ENCODE measurements at regions not wholly inside any gene's neighbourhood (a gene's known extent, or its start where the extent isn't known, plus 50 kb on each side); places are given as distances from the start of the nearest gene placed in this dataset.

- no peak overlapping the region for H3K27ac Mint-ChIP-seq
- H3K4me1 Mint-ChIP-seq: peaks cover 0 to 10% (median 6%) of the 10 kb centered on the region in 3 donors
- Histone ChIP-seq H3K4me3 (ENCODE audit: control insufficient read depth in 1 of 2, extremely low read depth in 1 of 2, low read length in 1 of 2) (no peak overlapping the region), H3K36me3 (ENCODE audit: control insufficient read depth in 2 of 2, extremely low read depth in 1 of 2, insufficient read depth in 1 of 2, low read length in 1 of 2) (no peaks in the 10 kb centered on the region), H3K4me1 (ENCODE audit: control insufficient read depth in 1 of 2, extremely low read depth in 1 of 2, insufficient read depth in 2 of 2, low read length in 2 of 2) (no peaks in the 10 kb centered on the region), H3K9me3 (no peaks in the 10 kb centered on the region), H3K27ac (ENCODE audit: low read length) (no peak overlapping the region), H3K27me3 (replicated peaks in 1 of 2; ENCODE audit: control insufficient read depth in 2 of 2, extremely low read depth in 1 of 2, insufficient read depth in 2 of 2, low read length in 1 of 2) (no peaks in the 10 kb centered on the region)
- ATAC-seq (replicated peaks in 1 of 4) (no peak), DNase-seq (no peak)
- CTCF ChIA-PET: no interaction called here
- H3K4me3 Mint-ChIP-seq: no peak overlapping the region
- no peaks in the 10 kb centered on the region for H3K9me3 Mint-ChIP-seq
- POLR2A ChIA-PET: no interaction called here
- peaks cover under 1 to 15% of the 10 kb centered on the region in 2 donors for H3K27me3 Mint-ChIP-seq
- 80% methylated on average over 3 of the region's 7 CpGs for WGBS (ENCODE audit: insufficient coverage)
- H3K36me3 Mint-ChIP-seq: no peaks in the 10 kb centered on the region
Measured at GRCh38 chr7:22582863-22583622, 83.1 kb upstream of the STEAP1B start.

DNA sequence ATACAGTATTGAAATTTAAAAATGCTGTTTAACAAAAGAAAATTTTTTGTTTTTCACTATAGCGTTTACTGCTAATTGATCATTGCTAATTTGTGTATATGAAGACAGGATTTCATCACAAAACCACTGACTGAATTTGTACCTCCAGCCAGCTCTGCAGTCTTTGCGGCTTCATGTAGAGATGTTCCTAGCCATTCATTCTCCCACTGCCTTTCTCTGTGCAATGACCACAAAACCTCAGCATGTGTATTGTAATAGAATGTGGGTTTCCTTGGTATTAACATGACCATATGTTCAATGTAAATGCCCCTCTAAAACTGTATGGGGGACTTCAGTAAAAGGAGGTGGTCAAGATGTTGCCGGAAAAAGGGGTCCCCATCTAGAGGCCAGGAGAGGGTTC is 81.1 kb upstream of the STEAP1B start:
- Histone ChIP-seq H3K36me3 (ENCODE audit: control insufficient read depth in 2 of 2, extremely low read depth in 1 of 2, insufficient read depth in 1 of 2, low read length in 1 of 2) (no peaks in the 10 kb centered on the region), H3K4me1 (ENCODE audit: control insufficient read depth in 1 of 2, extremely low read depth in 1 of 2, insufficient read depth in 2 of 2, low read length in 2 of 2) (no peaks in the 10 kb centered on the region), H3K4me3 (ENCODE audit: control insufficient read depth in 1 of 2, extremely low read depth in 1 of 2, low read length in 1 of 2) (no peak overlapping the region), H3K27me3 (replicated peaks in 1 of 2; ENCODE audit: control insufficient read depth in 2 of 2, extremely low read depth in 1 of 2, insufficient read depth in 2 of 2, low read length in 1 of 2) (no peaks in the 10 kb centered on the region), H3K27ac (ENCODE audit: low read length) (no peak overlapping the region), H3K9me3 (no peaks in the 10 kb centered on the region)
- ChIA-PET POLR2A (no interaction called here), CTCF (no interaction called here)
- Mint-ChIP-seq H3K9me3 (no peaks in the 10 kb centered on the region), H3K36me3 (no peaks in the 10 kb centered on the region), H3K27ac (no peak overlapping the region), H3K4me3 (no peak overlapping the region), H3K4me1 (no peaks in the 10 kb centered on the region), H3K27me3 (peaks cover 7 to 25% of the 10 kb centered on the region in 2 donors)
- DNase-seq: no peak
- WGBS (ENCODE audit: insufficient coverage): no CpG with 5 or more reads among the region's 3 CpGs
- no peak for ATAC-seq (replicated peaks in 1 of 4)

DNA sequence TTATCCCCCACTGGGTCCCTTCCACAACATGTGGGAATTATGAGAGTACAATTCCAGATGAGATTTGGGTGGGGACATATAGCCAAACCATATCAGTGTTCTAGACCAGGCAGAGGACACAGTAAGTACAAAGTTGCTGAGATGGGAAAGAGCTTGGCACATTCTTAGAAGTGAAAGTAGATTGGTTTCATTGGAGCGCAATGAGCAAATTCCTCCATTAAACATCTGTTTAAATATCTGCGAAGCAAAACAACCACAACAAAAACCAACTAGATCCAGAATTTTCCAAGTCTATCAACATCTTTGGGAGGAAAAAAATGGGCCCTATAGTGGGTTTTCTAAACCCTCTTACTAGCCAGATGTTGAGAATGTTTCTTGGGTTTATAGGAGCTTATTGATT is 80.0 kb upstream of the STEAP1B start:
- no peaks in the 10 kb centered on the region for H3K4me1 Mint-ChIP-seq
- no CpG with 5 or more reads among the region's 2 CpGs for WGBS (ENCODE audit: insufficient coverage)
- H3K4me3 ChIP-seq (ENCODE audit: control insufficient read depth in 1 of 2, extremely low read depth in 1 of 2, low read length in 1 of 2): no peak overlapping the region
- H3K27me3 ChIP-seq (replicated peaks in 1 of 2; ENCODE audit: control insufficient read depth in 2 of 2, extremely low read depth in 1 of 2, insufficient read depth in 2 of 2, low read length in 1 of 2): no peaks in the 10 kb centered on the region
- no peak overlapping the region for H3K27ac Mint-ChIP-seq
- no peaks in the 10 kb centered on the region for H3K9me3 ChIP-seq
- H3K4me1 ChIP-seq (ENCODE audit: control insufficient read depth in 1 of 2, extremely low read depth in 1 of 2, insufficient read depth in 2 of 2, low read length in 2 of 2): no peaks in the 10 kb centered on the region
- POLR2A ChIA-PET: no interaction called here
- no peak overlapping the region for H3K4me3 Mint-ChIP-seq
- ATAC-seq (replicated peaks in 1 of 4) (no peak), DNase-seq (no peak)
- CTCF ChIA-PET: no interaction called here
- no peak overlapping the region for H3K27ac ChIP-seq (ENCODE audit: low read length)
- H3K36me3 ChIP-seq (ENCODE audit: control insufficient read depth in 2 of 2, extremely low read depth in 1 of 2, insufficient read depth in 1 of 2, low read length in 1 of 2): no peaks in the 10 kb centered on the region
- H3K9me3 Mint-ChIP-seq: no peaks in the 10 kb centered on the region
- H3K36me3 Mint-ChIP-seq: no peaks in the 10 kb centered on the region
- peaks cover 7 to 32% of the 10 kb centered on the region in 2 donors for H3K27me3 Mint-ChIP-seq

DNA sequence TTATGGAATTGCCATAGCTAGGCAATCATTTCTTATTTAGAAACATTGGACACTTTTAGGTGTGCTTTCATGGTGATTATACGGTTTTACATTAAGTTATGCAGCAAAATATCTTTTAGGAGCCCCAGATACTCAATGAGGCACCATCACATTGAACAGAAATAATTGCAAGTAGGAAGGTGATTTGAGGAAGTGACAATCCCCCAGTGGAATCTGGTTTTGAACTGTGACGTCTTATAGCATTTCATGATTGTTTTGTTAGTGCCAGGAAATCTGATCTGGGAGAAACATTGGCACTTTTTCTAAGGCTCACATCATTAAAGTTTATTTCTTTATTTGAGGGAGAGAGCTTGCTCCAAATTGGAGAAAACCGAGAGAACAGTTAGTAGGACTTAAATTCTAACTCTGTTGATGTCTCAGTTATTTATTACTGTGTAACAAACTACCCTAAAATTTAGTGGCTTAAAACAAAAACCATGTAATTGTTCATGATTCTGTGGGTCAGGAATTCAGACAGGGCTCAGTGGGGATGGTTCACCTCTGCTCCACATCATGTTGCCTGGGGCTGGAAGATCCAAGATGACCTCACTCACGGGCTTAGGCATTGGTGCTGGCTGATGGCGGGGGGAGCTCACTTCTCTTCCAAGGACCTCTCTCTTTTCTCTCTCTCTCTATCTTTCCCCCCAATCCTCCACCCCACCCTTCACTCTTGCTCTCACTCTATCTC is 78.2 kb upstream of the STEAP1B start:
- Mint-ChIP-seq H3K27ac (no peak overlapping the region), H3K27me3 (peaks cover 7 to 37% of the 10 kb centered on the region in 2 donors), H3K4me1 (no peaks in the 10 kb centered on the region), H3K9me3 (no peaks in the 10 kb centered on the region), H3K4me3 (no peak overlapping the region), H3K36me3 (no peaks in the 10 kb centered on the region)
- ChIA-PET POLR2A (no interaction called here), CTCF (interaction anchor here in 1 of 2 donors (0.9 kb wide), 1 partner anchor 18 kb away, joined by 3 read pairs; no protein-coding TSS in a partner anchor)
- Histone ChIP-seq H3K4me1 (ENCODE audit: control insufficient read depth in 1 of 2, extremely low read depth in 1 of 2, insufficient read depth in 2 of 2, low read length in 2 of 2) (no peaks in the 10 kb centered on the region), H3K27ac (ENCODE audit: low read length) (no peak overlapping the region), H3K9me3 (no peaks in the 10 kb centered on the region), H3K36me3 (ENCODE audit: control insufficient read depth in 2 of 2, extremely low read depth in 1 of 2, insufficient read depth in 1 of 2, low read length in 1 of 2) (no peaks in the 10 kb centered on the region), H3K4me3 (ENCODE audit: control insufficient read depth in 1 of 2, extremely low read depth in 1 of 2, low read length in 1 of 2) (no peak overlapping the region), H3K27me3 (replicated peaks in 1 of 2; ENCODE audit: control insufficient read depth in 2 of 2, extremely low read depth in 1 of 2, insufficient read depth in 2 of 2, low read length in 1 of 2) (no peaks in the 10 kb centered on the region)
- ATAC-seq (replicated peaks in 1 of 4) (no peak), DNase-seq (no peak)
- WGBS (ENCODE audit: insufficient coverage): 42% methylated on average over 2 of the region's 5 CpGs

DNA sequence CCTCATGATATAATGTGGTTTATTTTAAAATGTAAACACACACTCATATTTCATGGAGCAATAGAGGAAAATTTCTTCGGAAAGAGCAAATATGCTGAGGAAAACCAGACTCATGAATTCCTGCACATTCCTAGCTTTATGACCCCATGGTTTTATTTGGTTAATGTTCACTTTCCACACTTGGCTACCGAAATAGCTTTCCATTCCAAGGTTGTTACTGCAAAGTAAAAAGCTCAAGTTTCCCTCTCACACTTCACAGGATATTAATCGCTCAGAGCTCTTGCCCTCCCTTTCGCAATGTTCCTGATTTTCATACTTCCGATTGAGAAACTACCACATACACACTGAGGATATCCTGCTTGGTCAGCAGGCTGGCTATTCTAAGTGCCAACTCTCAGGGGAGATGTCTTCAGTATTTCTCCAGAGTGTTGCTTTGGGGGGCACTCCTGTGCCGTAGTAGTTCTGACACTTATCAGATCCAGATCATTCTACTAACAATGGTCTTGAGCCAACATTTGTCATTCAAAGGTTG is 77.5 kb upstream of the STEAP1B start:
- WGBS (ENCODE audit: insufficient coverage): 65% methylated on average over 2 of the region's 6 CpGs
- H3K9me3 ChIP-seq: no peaks in the 10 kb centered on the region
- H3K36me3 ChIP-seq (ENCODE audit: control insufficient read depth in 2 of 2, extremely low read depth in 1 of 2, insufficient read depth in 1 of 2, low read length in 1 of 2): no peaks in the 10 kb centered on the region
- peak overlapping the region in 1 of 2 donors; percentile 19 for H3K27ac Mint-ChIP-seq
- H3K9me3 Mint-ChIP-seq: no peaks in the 10 kb centered on the region
- CTCF ChIA-PET: interaction anchor here in 1 of 2 donors (0.6 to 1.3 kb wide), 2 partner anchors 35 to 509 kb away, joined by 3 to 4 read pairs; no protein-coding TSS in a partner anchor
- ATAC-seq (replicated peaks in 1 of 4) (no peak), DNase-seq (no peak)
- no peak overlapping the region for H3K27ac ChIP-seq (ENCODE audit: low read length)
- no peak overlapping the region for H3K4me3 Mint-ChIP-seq
- H3K4me1 ChIP-seq (ENCODE audit: control insufficient read depth in 1 of 2, extremely low read depth in 1 of 2, insufficient read depth in 2 of 2, low read length in 2 of 2): no peaks in the 10 kb centered on the region
- no peaks in the 10 kb centered on the region for H3K36me3 Mint-ChIP-seq
- POLR2A ChIA-PET: no interaction called here
- H3K27me3 Mint-ChIP-seq: peaks cover 7 to 33% of the 10 kb centered on the region in 2 donors
- H3K4me3 ChIP-seq (ENCODE audit: control insufficient read depth in 1 of 2, extremely low read depth in 1 of 2, low read length in 1 of 2): no peak overlapping the region
- no peaks in the 10 kb centered on the region for H3K4me1 Mint-ChIP-seq
- H3K27me3 ChIP-seq (replicated peaks in 1 of 2; ENCODE audit: control insufficient read depth in 2 of 2, extremely low read depth in 1 of 2, insufficient read depth in 2 of 2, low read length in 1 of 2): peaks cover 0 to under 1% of the 10 kb centered on the region in 2 experiments

DNA sequence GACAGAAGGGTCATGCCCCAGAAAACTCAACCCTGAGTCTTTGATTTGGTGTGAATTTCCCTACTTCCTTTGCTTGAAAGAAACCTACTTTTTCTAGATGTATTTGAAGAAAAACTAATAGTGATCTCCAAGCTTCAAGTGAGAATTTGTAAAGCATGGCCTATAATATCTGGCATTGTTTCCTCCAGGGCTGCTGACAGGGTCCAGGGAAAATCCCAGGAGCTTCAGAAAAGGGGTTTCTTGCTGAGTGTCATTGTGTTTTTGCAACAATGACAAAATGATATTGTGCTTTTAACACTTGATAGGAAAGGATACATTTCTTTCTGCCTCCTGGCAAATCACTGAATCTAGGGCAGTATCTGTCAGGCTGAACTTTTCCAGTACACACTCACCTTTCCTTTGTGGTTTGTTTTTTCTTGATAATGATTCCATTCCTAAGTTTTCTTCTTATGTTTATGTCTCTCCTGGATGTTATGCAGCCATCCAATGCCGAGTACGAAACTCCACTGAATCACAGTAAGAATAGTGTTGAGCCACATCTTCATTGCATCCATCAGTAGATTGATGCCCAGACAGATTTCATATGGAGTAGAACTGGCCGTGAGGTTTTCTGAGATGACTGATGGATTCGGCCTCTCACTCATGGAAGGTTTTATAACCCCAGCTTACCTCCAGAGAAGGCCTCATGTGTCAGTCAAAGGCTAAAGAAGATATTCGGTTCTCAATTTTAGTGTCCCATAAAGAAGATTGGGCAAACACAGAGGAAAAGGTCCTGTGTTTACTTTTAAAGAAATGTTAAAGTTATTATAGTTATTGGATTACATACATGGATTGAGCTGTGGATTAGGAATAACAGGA is 76.9 kb upstream of the STEAP1B start:
- no peaks in the 10 kb centered on the region for H3K9me3 Mint-ChIP-seq
- Histone ChIP-seq H3K4me1 (ENCODE audit: control insufficient read depth in 1 of 2, extremely low read depth in 1 of 2, insufficient read depth in 2 of 2, low read length in 2 of 2) (no peaks in the 10 kb centered on the region), H3K4me3 (ENCODE audit: control insufficient read depth in 1 of 2, extremely low read depth in 1 of 2, low read length in 1 of 2) (no peak overlapping the region), H3K9me3 (no peaks in the 10 kb centered on the region), H3K27me3 (replicated peaks in 1 of 2; ENCODE audit: control insufficient read depth in 2 of 2, extremely low read depth in 1 of 2, insufficient read depth in 2 of 2, low read length in 1 of 2) (peaks cover 0 to 7% of the 10 kb centered on the region in 2 experiments), H3K36me3 (ENCODE audit: control insufficient read depth in 2 of 2, extremely low read depth in 1 of 2, insufficient read depth in 1 of 2, low read length in 1 of 2) (no peaks in the 10 kb centered on the region), H3K27ac (ENCODE audit: low read length) (no peak overlapping the region)
- WGBS (ENCODE audit: insufficient coverage): no CpG with 5 or more reads among the region's 5 CpGs
- POLR2A ChIA-PET: no interaction called here
- DNase-seq (no peak), ATAC-seq (replicated peaks in 1 of 4) (no peak)
- peaks cover 8 to 31% of the 10 kb centered on the region in 2 donors for H3K27me3 Mint-ChIP-seq
- no peak overlapping the region for H3K27ac Mint-ChIP-seq
- H3K4me1 Mint-ChIP-seq: no peaks in the 10 kb centered on the region
- no peak overlapping the region for H3K4me3 Mint-ChIP-seq
- no peaks in the 10 kb centered on the region for H3K36me3 Mint-ChIP-seq
- CTCF ChIA-PET: interaction anchor here (0.6 to 1.3 kb wide), 4 partner anchors 36 to 509 kb away, joined by 3 to 12 read pairs (median 6); no protein-coding TSS in a partner anchor
